ENCODE measurements at regions not wholly inside any gene's neighbourhood (a gene's known extent, or its start where the extent isn't known, plus 50 kb on each side); places are given as distances from the start of the nearest gene placed in this dataset.

GRCh38 chr2:175840256-175840655, 161.8 kb downstream of the LNPK start:
- H3K36me3 ChIP-seq = no peaks in the 10 kb centered on the region
- no peak for DNase-seq (ENCODE audit: low spot score in 2 of 2)
- no peak overlapping the region for H3K4me3 ChIP-seq
- no peaks in the 10 kb centered on the region for H3K9me3 ChIP-seq
- H3K27ac ChIP-seq = no peak overlapping the region
- no peaks in the 10 kb centered on the region for H3K4me1 ChIP-seq
- no peaks in the 10 kb centered on the region for H3K27me3 ChIP-seq
- TF ChIP-seq CTCF (IDR thresholded peaks at IDR 0.05) (no peak), POLR2AphosphoS5 (IDR thresholded peaks at IDR 0.05) (no peak), POLR2A (IDR thresholded peaks at IDR 0.05) (no peak)
- intact Hi-C loops (cut with DNase I; ENCODE audit: low total_unique reads) = no loop called here

- TF ChIP-seq POLR2AphosphoS5 (IDR thresholded peaks at IDR 0.05) = no peak
- TF ChIP-seq CTCF (IDR thresholded peaks at IDR 0.05) = no peak
- TF ChIP-seq POLR2A (IDR thresholded peaks at IDR 0.05) = no peak
- no peak overlapping the region for H3K27ac ChIP-seq
- intact Hi-C loops (cut with DNase I; ENCODE audit: low total_unique reads) = no loop called here
Observed at GRCh38 chr2:175838979-175839378, 163.1 kb downstream of the LNPK start.

GRCh38 chr2:175837046-175837445, 165.0 kb downstream of the LNPK start:
- Histone ChIP-seq H3K36me3 (no peaks in the 10 kb centered on the region), H3K27ac (no peak overlapping the region), H3K9me3 (no peaks in the 10 kb centered on the region), H3K27me3 (no peaks in the 10 kb centered on the region), H3K4me3 (no peak overlapping the region), H3K4me1 (no peaks in the 10 kb centered on the region)
- intact Hi-C loops (cut with DNase I; ENCODE audit: low total_unique reads) = no loop called here
- no peak for TF ChIP-seq POLR2A (IDR thresholded peaks at IDR 0.05)
- no peak for TF ChIP-seq POLR2AphosphoS5 (IDR thresholded peaks at IDR 0.05)
- no peak for TF ChIP-seq CTCF (IDR thresholded peaks at IDR 0.05)
- DNase-seq (ENCODE audit: low spot score in 2 of 2) = no peak

More at GRCh38 chr2:175838979-175839378, 163.1 kb downstream of the LNPK start:
- no peak for DNase-seq (ENCODE audit: low spot score in 2 of 2)
- no peaks in the 10 kb centered on the region for H3K27me3 ChIP-seq
- no peak overlapping the region for H3K4me3 ChIP-seq
- no peaks in the 10 kb centered on the region for H3K4me1 ChIP-seq
- no peaks in the 10 kb centered on the region for H3K36me3 ChIP-seq
- H3K9me3 ChIP-seq = no peaks in the 10 kb centered on the region

GRCh38 chr2:175836361-175836760, 165.7 kb downstream of the LNPK start:
- Histone ChIP-seq H3K36me3 (no peaks in the 10 kb centered on the region), H3K4me3 (no peak overlapping the region), H3K4me1 (no peaks in the 10 kb centered on the region), H3K27me3 (no peaks in the 10 kb centered on the region), H3K27ac (no peak overlapping the region), H3K9me3 (no peaks in the 10 kb centered on the region)
- TF ChIP-seq CTCF (IDR thresholded peaks at IDR 0.05) (no peak), POLR2AphosphoS5 (IDR thresholded peaks at IDR 0.05) (no peak), POLR2A (IDR thresholded peaks at IDR 0.05) (no peak)
- intact Hi-C loops (cut with DNase I; ENCODE audit: low total_unique reads) = no loop called here
- DNase-seq (ENCODE audit: low spot score in 2 of 2) = no peak

- Histone ChIP-seq H3K27ac (no peak overlapping the region), H3K9me3 (no peaks in the 10 kb centered on the region), H3K4me3 (no peak overlapping the region), H3K27me3 (no peaks in the 10 kb centered on the region), H3K4me1 (no peaks in the 10 kb centered on the region), H3K36me3 (no peaks in the 10 kb centered on the region)
- no peak for DNase-seq (ENCODE audit: low spot score in 2 of 2)
- intact Hi-C loops (cut with DNase I; ENCODE audit: low total_unique reads) = no loop called here
- TF ChIP-seq POLR2A (IDR thresholded peaks at IDR 0.05) = no peak
- no peak for TF ChIP-seq POLR2AphosphoS5 (IDR thresholded peaks at IDR 0.05)
- TF ChIP-seq CTCF (IDR thresholded peaks at IDR 0.05) = no peak
Observed at GRCh38 chr2:175834477-175834876, 167.6 kb downstream of the LNPK start.
